GM12892 (cell line): ENCODE measurements at regions not wholly inside any gene's neighbourhood (a gene's known extent, or its start where the extent isn't known, plus 50 kb on each side); places are given as distances from the start of the nearest gene placed in this dataset.

Experiments
- POLR2A ChIP-seq: IDR thresholded peaks from 2 replicates; pipeline ENCODE4 v1.6.1; 2011; ENCODE audit warnings: low read depth, low read length, control low read depth
- POLR2AphosphoS5 ChIP-seq: IDR thresholded peaks from 2 replicates; pipeline ENCODE4 v1.6.1; 2011; ENCODE audit warnings: low read depth, low read length, control low read depth

DNA sequence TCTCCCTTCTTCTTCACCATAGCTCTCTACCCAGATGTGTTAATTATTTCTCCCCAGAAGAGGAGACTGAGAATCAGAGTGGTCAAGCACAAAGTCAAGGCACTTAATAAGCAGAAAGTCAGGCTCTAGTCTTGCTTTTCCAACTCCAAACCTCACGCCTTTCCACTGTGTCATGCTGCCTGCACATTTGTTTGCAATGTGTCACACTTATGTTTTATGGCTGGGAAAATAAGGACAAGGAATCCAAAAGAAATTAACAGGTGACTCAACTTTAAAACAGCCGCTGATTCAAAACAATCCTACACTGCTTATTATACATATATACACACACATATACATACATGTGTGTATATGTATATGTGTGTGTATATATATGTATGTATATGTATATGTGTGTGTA is 255.7 kb upstream of the DYNLRB2 start:
- TF ChIP-seq POLR2A (no peak), POLR2AphosphoS5 (no peak)
